ENCODE measurements at regions not wholly inside any gene's neighbourhood (a gene's known extent, or its start where the extent isn't known, plus 50 kb on each side); places are given as distances from the start of the nearest gene placed in this dataset.
"Not testable (repeated sequence)": the region's sequence is repeated elsewhere in the genome, so short reads cannot be mapped to it uniquely, and the experiment has no call there.

- no peak overlapping the region for H3K4me3 ChIP-seq (ENCODE audit: low read depth, low read length)
- peak; percentile 55 for DNase-seq (ENCODE audit: low read depth)
- peak; percentile 86 for TF ChIP-seq CTCF (IDR thresholded peaks at IDR 0.05; ENCODE audit: insufficient read depth, low read length)
These were observed 79.0 kb upstream of the NFASC start for GRCh38 chr1:204791453-204792353.

- H3K4me3 ChIP-seq (ENCODE audit: low read depth, low read length): no peak overlapping the region
- no peak for DNase-seq (ENCODE audit: low read depth)
- TF ChIP-seq CTCF (IDR thresholded peaks at IDR 0.05; ENCODE audit: insufficient read depth, low read length): no peak
These were observed 78.3 kb upstream of the NFASC start for GRCh38 chr1:204792354-204792692.

GRCh38 chr1:204793259-204793914, 77.3 kb upstream of the NFASC start:
- TF ChIP-seq CTCF (IDR thresholded peaks at IDR 0.05; ENCODE audit: insufficient read depth, low read length): no peak
- H3K4me3 ChIP-seq (ENCODE audit: low read depth, low read length): no peak overlapping the region
- DNase-seq (ENCODE audit: low read depth): no peak

- not testable (repeated sequence) for DNase-seq (ENCODE audit: low read depth); H3K4me3 ChIP-seq (ENCODE audit: low read depth, low read length)
These were observed 73.8 kb upstream of the NFASC start for GRCh38 chr1:204796886-204797285.

- DNase-seq (ENCODE audit: low read depth): no peak
- no peak for TF ChIP-seq CTCF (IDR thresholded peaks at IDR 0.05; ENCODE audit: insufficient read depth, low read length)
- H3K4me3 ChIP-seq (ENCODE audit: low read depth, low read length): no peak overlapping the region
These were observed 73.3 kb upstream of the NFASC start for GRCh38 chr1:204797401-204797800.

GRCh38 chr1:204799630-204800029, 71.0 kb upstream of the NFASC start:
- no peak for DNase-seq (ENCODE audit: low read depth)
- H3K4me3 ChIP-seq (ENCODE audit: low read depth, low read length): no peak overlapping the region
- TF ChIP-seq CTCF (IDR thresholded peaks at IDR 0.05; ENCODE audit: insufficient read depth, low read length): no peak

- no peak overlapping the region for H3K4me3 ChIP-seq (ENCODE audit: low read depth, low read length)
- DNase-seq (ENCODE audit: low read depth): no peak
- no peak for TF ChIP-seq CTCF (IDR thresholded peaks at IDR 0.05; ENCODE audit: insufficient read depth, low read length)
These were observed 69.5 kb upstream of the NFASC start for GRCh38 chr1:204801211-204801610.
